NCI-H146 treated with DMSO at 0.1 percent for 48 hours (cell line): ENCODE measurements at regions not wholly inside any gene's neighbourhood (a gene's known extent, or its start where the extent isn't known, plus 50 kb on each side); places are given as distances from the start of the nearest gene placed in this dataset.

ENCODE experiments used
- DNase-seq: peaks from one replicate; lab custom pipeline; 2025; ENCODE audit not compliant: unreplicated experiment; lab: John Stamatoyannopoulos, UW

GRCh38 chr10:107443326-107443725 is 278.8 kb upstream of the SORCS1 start:
- DNase-seq = no peak

GRCh38 chr10:107442035-107442505 is 277.6 kb upstream of the SORCS1 start:
- no peak for DNase-seq

- DNase-seq = no peak
Observed at GRCh38 chr10:107440741-107441140, 276.2 kb upstream of the SORCS1 start.

DNA sequence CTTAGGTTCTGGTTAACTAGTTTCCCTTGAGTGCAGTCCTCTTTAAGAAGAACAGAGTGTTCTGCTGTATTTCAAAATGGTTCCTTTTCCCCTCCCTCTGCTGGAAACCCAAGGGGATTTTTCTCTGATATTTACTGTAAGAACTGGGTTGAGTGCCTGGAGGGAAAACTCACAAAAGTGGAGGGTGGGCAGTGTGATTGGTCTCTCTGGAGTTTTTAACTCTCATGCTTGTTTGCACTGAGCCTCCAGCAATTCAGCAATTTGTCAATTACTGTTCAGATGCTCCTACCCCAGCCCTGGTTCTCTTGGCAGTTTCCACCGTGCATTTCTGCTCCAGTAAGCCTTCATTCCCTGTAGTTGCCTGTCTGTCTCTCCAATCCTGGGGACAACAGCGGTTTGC is 273.4 kb upstream of the SORCS1 start:
- DNase-seq = no peak

DNA sequence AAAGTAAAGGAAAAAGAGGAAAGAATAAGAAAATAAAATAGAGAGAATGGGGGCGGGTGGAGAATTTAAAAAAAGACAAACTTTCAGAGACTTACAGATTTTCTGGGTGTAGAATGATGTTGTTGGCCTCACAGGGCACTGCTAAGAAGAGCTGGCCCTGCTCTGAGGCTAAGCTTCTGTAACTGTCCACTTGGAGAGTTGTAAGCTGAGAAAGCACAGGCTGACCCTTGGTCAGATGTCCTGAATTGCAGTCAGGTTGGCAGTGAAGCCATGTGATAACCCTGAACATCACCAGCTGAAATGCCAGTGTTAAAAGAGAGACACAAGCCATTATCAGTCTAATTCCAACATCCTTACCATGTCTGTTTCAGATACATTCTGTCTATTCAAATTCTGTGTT is 272.1 kb upstream of the SORCS1 start:
- DNase-seq = no peak

DNA sequence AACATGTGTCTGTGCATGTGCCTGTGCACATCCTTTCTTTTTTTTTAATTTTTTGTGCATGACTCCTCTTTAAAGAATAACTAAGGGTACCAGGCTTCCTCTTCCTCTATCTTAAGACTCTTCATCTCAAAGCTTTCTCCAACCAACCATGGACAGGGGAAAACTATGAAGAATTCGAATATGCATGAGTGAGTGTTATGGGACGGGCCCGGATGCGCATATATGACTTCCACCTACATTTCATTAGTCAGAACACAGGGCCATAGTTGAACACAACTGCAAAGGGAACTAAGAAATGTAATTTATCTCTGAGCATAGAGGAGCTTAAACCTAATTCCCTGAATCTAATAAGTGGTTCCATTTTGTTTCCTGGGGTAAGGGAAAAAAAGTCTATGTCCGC is 270.3 kb upstream of the SORCS1 start:
- DNase-seq = no peak

DNA sequence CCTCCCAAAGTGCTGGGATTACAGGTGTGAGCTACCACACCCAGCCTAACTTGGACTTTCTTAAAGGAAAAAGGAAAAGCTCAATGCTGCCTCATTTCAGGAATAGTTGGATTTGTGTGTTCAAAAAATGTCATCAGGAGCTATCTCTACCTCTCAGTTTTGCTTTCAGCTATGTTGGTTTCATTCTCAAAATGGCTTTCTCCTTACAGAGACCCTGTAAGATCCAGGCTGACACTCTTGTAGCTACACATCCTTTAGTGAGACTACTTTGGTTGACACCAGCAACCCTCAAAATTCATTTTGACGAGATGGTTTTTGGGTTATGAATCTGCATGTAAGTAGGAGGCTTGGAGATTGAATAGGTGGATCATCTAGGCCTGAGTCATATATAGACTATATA is 269.7 kb upstream of the SORCS1 start:
- DNase-seq = no peak

- DNase-seq = no peak
Observed at GRCh38 chr10:107433605-107434004, 269.1 kb upstream of the SORCS1 start.

- no peak for DNase-seq
Observed at GRCh38 chr10:107430446-107430845, 265.9 kb upstream of the SORCS1 start.

DNA sequence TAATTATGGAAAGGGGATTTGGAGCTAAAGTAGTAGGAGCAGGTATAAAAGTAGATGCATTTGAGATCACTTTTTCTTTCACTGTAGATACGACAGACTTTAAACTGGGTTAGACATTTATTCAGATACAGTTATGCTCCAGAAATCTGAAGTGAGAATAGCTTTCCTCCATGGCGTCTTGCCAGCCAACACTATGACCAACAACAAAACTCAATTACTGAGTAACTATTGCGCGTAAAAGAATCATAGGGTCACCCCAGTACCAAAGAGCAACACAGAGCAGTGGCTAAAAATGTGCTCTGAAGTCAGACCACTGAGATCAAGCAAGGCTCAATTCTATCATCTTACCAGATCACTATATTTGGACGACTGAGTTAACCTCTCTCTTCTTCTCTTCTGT is 262.5 kb upstream of the SORCS1 start:
- no peak for DNase-seq

DNA sequence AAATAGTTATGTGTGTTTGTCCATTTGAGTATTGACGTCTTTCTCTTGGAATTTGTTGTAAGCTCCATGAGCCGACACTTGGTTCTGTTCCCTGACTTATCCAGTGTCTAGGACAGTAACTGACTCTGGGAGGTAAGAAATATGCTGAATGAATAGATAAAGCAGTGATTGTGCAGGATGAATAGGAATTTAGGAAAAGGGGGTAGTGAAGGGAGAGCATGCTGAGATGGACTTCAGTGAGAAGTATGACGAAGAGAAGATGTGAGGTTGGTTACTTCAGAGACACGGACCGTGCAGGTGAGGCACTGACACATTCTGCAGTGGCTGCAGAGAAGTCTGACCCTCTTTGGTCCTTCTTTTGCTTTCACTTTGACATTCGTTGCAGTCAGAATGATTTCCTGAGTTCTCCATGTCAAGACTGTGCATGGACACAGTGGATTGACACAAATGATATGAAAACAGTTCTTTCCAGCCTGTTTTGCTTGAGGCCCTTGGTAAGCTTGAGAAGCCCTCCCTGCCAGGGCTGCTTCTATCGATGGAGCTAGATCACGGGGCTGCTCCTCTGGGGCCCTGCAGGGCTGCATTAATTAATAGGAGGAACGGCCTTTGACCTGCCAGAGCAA is 261.5 kb upstream of the SORCS1 start:
- no peak for DNase-seq

GRCh38 chr10:107424628-107425027 is 260.1 kb upstream of the SORCS1 start:
- DNase-seq = no peak

- DNase-seq = no peak
Observed at GRCh38 chr10:107423903-107424302, 259.4 kb upstream of the SORCS1 start.

GRCh38 chr10:107422681-107423080 is 258.2 kb upstream of the SORCS1 start:
- no peak for DNase-seq

- no peak for DNase-seq
Observed at GRCh38 chr10:107420196-107420595, 255.7 kb upstream of the SORCS1 start.

GRCh38 chr10:107418085-107418806 is 253.7 kb upstream of the SORCS1 start:
- no peak for DNase-seq

DNA sequence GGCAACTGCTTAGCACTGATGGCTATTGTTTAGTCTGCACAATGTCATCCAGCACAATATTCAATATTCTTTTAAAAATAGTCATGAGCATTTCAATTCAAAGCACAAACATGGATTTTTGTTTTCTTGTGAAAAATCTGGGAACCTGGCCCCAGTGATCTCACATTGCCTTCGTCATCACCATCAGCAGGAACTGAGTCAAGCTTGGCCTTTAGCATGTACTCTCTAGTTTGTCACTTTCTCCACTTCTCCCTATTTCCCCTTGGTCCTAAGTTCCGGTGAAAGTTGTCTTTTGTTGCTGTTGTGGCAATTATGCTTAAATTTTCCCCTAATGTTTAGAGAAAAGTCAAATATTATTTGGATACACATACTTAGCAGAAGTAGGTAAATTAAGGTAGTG is 252.9 kb upstream of the SORCS1 start:
- DNase-seq = no peak

- DNase-seq = no peak
Observed at GRCh38 chr10:107415446-107415845, 250.9 kb upstream of the SORCS1 start.

DNA sequence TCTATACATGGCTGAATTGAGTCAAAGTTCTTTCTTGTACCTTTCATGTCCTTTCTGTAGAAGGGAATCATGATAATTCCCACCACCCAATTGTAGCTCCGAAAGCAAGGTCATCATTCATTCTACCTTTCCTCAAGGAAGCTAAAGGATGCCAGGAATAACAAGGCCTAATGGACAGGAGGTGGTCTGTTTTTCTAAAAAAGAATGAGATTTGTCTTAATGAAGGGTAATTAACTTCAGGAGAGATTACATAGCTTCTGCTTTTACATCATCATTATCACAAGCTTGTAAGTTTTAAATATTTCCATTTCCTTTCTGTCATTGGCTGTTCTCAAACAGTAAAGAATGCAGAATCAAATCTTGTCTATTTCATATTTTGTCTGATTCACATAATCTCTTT is 249.5 kb upstream of the SORCS1 start:
- no peak for DNase-seq

DNA sequence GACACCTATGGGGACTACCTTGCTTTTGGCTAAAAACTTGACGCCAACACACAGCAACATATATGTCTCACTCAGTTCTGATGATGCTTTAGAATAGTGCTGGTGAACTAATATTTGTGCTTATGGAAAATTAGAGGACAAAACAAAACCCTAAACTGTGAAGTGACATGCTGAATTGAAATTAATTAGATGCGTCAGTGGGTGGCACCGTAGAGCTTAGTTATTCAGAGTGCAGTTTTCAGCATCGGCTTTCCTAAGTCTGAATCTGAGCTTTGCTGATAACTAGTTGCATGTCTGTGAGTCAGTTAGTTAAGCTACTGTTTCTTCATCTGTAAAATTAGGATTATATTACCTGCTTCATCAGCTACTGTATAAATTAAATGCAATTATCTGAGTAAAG is 245.0 kb upstream of the SORCS1 start:
- no peak for DNase-seq

GRCh38 chr10:107398115-107398514 is 233.6 kb upstream of the SORCS1 start:
- DNase-seq = no peak

DNA sequence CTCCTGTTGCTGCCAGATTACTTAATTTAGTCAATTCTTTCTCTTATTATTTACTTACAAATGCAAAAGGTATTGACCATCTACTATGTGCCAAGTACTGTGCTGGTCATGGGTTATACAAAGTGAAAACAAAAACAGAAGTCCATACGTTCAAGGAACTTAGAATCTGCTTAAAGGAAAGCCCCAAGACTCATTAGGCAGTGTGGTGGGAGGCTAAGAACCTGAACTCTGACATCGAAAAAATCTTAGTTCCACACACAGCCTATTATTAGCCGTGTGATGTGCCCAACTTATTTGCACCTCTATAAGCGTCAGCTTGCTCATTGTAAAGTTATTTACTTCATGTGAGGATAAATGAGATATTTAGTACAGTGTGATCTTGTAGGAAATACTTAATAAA is 227.4 kb upstream of the SORCS1 start:
- no peak for DNase-seq

DNA sequence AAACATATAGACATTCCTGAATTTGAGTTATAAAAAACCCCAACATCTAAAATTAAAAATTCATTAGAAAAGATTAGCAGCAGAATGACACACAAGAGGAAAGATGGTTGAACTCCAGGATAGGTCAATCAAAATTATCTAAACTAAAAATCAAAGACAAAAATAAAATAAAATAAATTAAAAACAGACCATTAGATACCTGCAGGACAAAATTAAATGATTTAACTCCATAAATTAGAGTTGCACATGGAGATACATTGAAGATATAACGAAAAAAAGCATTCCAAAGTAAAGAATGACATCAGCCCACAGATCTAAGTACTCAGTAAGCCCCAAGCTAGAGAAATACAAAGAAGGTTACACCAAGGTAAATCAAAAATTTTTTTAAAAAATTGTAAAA is 226.1 kb upstream of the SORCS1 start:
- DNase-seq = no peak
